Naive B cell (primary cell): ENCODE measurements at regions not wholly inside any gene's neighbourhood (a gene's known extent, or its start where the extent isn't known, plus 50 kb on each side); places are given as distances from the start of the nearest gene placed in this dataset.
"Not testable (repeated sequence)": the region's sequence is repeated elsewhere in the genome, so short reads cannot be mapped to it uniquely, and the experiment has no call there.

Experiments used
- ATAC-seq, 2 donors: fragments of 150-1000 bp; cut with Tn5 transposase; 2 replicates each; pipeline ENCODE4 v1.10.0; 2021; ENCODE audit warnings: low read depth in 2 of 2, mild to moderate bottlenecking in 2 of 2, moderate library complexity in 2 of 2
- DNase-seq: peaks from one replicate; pipeline ENCODE4 v3.0.0; 2022
- H3K27ac Mint-ChIP-seq, 6 donors: one replicate each; pipeline ENCODE4 v1.8.0; 2020 to 2022; ENCODE audit warnings: mild to moderate bottlenecking in 6 of 6, mixed read lengths in 6 of 6, moderate library complexity in 5 of 6, inconsistent platforms in 2 of 6
- H3K27me3 Mint-ChIP-seq, 3 donors: one replicate each; pipeline ENCODE4 v1.8.0; 2021 to 2022; ENCODE audit warnings: mixed read lengths in 3 of 3, mild to moderate bottlenecking in 1 of 3
- H3K36me3 Mint-ChIP-seq, 2 donors: one replicate each; pipeline ENCODE4 v1.8.0; 2020 to 2022; ENCODE audit warnings: mixed read lengths in 2 of 2, inconsistent platforms in 1 of 2, mild to moderate bottlenecking in 1 of 2
- H3K4me1 Mint-ChIP-seq, 3 donors: one replicate each; pipeline ENCODE4 v1.8.0; 2020 to 2022; ENCODE audit warnings: mixed read lengths in 3 of 3, inconsistent platforms in 1 of 3, mild to moderate bottlenecking in 1 of 3, moderate library complexity in 1 of 3
- H3K4me3 Mint-ChIP-seq, 8 donors: one replicate each; pipeline ENCODE4 v1.8.0; 2020 to 2022; ENCODE audit warnings: mild to moderate bottlenecking in 8 of 8, mixed read lengths in 8 of 8, moderate library complexity in 8 of 8, inconsistent platforms in 2 of 8
- H3K9me3 Mint-ChIP-seq, 7 donors: one replicate each; pipeline ENCODE4 v1.8.0; 2020 to 2022; ENCODE audit warnings: mixed read lengths in 7 of 7, mild to moderate bottlenecking in 5 of 7, inconsistent platforms in 2 of 7, moderate library complexity in 1 of 7

- Mint-ChIP-seq H3K27me3 (no peaks in the 10 kb centered on the region), H3K9me3 (no peaks in the 10 kb centered on the region), H3K27ac (no peak overlapping the region), H3K36me3 (no peaks in the 10 kb centered on the region), H3K4me3 (no peak overlapping the region), H3K4me1 (no peaks in the 10 kb centered on the region)
- no peak for ATAC-seq
- DNase-seq, result no peak
These were observed 171.2 kb upstream of the MPDZ start for GRCh38 chr9:13450723-13451122.

GRCh38 chr9:13448482-13448881 lies 169.0 kb upstream of the MPDZ start:
- DNase-seq (no peak), ATAC-seq (no peak)
- Mint-ChIP-seq H3K4me1 (no peaks in the 10 kb centered on the region), H3K27me3 (no peaks in the 10 kb centered on the region), H3K9me3 (peaks cover 0 to 2% (median 0%) of the 10 kb centered on the region in 7 donors), H3K27ac (no peak overlapping the region), H3K36me3 (no peaks in the 10 kb centered on the region), H3K4me3 (no peak overlapping the region)

- no peaks in the 10 kb centered on the region for H3K36me3 Mint-ChIP-seq
- H3K27ac Mint-ChIP-seq, result no peak overlapping the region
- no peak for ATAC-seq
- H3K27me3 Mint-ChIP-seq, result no peaks in the 10 kb centered on the region
- H3K4me1 Mint-ChIP-seq, result no peaks in the 10 kb centered on the region
- peaks cover 0 to 2% (median 0%) of the 10 kb centered on the region in 7 donors for H3K9me3 Mint-ChIP-seq
- H3K4me3 Mint-ChIP-seq, result no peak overlapping the region
- DNase-seq, result no peak
These were observed 168.4 kb upstream of the MPDZ start for GRCh38 chr9:13447843-13448422.

GRCh38 chr9:13446938-13447842 lies 167.7 kb upstream of the MPDZ start:
- H3K36me3 Mint-ChIP-seq, result no peaks in the 10 kb centered on the region
- H3K27ac Mint-ChIP-seq, result no peak overlapping the region
- no peak for DNase-seq
- peaks cover 0 to 2% (median 0%) of the 10 kb centered on the region in 7 donors for H3K9me3 Mint-ChIP-seq
- H3K4me3 Mint-ChIP-seq, result no peak overlapping the region
- ATAC-seq, result no peak
- H3K4me1 Mint-ChIP-seq, result no peaks in the 10 kb centered on the region
- H3K27me3 Mint-ChIP-seq, result no peaks in the 10 kb centered on the region

GRCh38 chr9:13446286-13446937 lies 166.9 kb upstream of the MPDZ start:
- Mint-ChIP-seq H3K4me3 (no peak overlapping the region), H3K36me3 (no peaks in the 10 kb centered on the region), H3K27me3 (no peaks in the 10 kb centered on the region), H3K27ac (no peak overlapping the region), H3K9me3 (peaks cover 0 to 2% (median 0%) of the 10 kb centered on the region in 7 donors), H3K4me1 (no peaks in the 10 kb centered on the region)
- no peak for DNase-seq
- no peak for ATAC-seq

GRCh38 chr9:13445103-13445500 lies 165.6 kb upstream of the MPDZ start:
- ATAC-seq (no peak), DNase-seq (no peak)
- no peak overlapping the region for H3K4me3 Mint-ChIP-seq
- peaks cover 0 to 2% (median 0%) of the 10 kb centered on the region in 7 donors for H3K9me3 Mint-ChIP-seq
- no peaks in the 10 kb centered on the region for H3K36me3 Mint-ChIP-seq
- no peaks in the 10 kb centered on the region for H3K27me3 Mint-ChIP-seq
- no peaks in the 10 kb centered on the region for H3K4me1 Mint-ChIP-seq
- no peak overlapping the region for H3K27ac Mint-ChIP-seq

- H3K36me3 Mint-ChIP-seq, result no peaks in the 10 kb centered on the region
- DNase-seq (no peak), ATAC-seq (no peak)
- no peak overlapping the region for H3K27ac Mint-ChIP-seq
- peaks cover 0 to 2% (median 0%) of the 10 kb centered on the region in 7 donors for H3K9me3 Mint-ChIP-seq
- no peak overlapping the region for H3K4me3 Mint-ChIP-seq
- H3K4me1 Mint-ChIP-seq, result no peaks in the 10 kb centered on the region
- no peaks in the 10 kb centered on the region for H3K27me3 Mint-ChIP-seq
These were observed 165.0 kb upstream of the MPDZ start for GRCh38 chr9:13444245-13445102.

GRCh38 chr9:13443346-13444244 lies 164.1 kb upstream of the MPDZ start:
- ATAC-seq, result no peak
- Mint-ChIP-seq H3K36me3 (no peaks in the 10 kb centered on the region), H3K4me1 (no peaks in the 10 kb centered on the region), H3K4me3 (no peak overlapping the region), H3K9me3 (peaks cover 0 to 2% (median 0%) of the 10 kb centered on the region in 7 donors), H3K27ac (no peak overlapping the region), H3K27me3 (no peaks in the 10 kb centered on the region)
- DNase-seq, result no peak

- Mint-ChIP-seq H3K27ac (peak overlapping the region in 1 of 6 donors; percentile 41), H3K4me3 (no peak overlapping the region), H3K4me1 (no peaks in the 10 kb centered on the region), H3K27me3 (no peaks in the 10 kb centered on the region), H3K36me3 (no peaks in the 10 kb centered on the region), H3K9me3 (peaks cover 0 to 2% (median 0%) of the 10 kb centered on the region in 7 donors)
- DNase-seq (no peak), ATAC-seq (no peak)
These were observed 160.4 kb upstream of the MPDZ start for GRCh38 chr9:13439685-13440476.

- no peak for DNase-seq
- H3K4me1 Mint-ChIP-seq, result no peaks in the 10 kb centered on the region
- no peak overlapping the region for H3K4me3 Mint-ChIP-seq
- no peaks in the 10 kb centered on the region for H3K9me3 Mint-ChIP-seq
- no peaks in the 10 kb centered on the region for H3K36me3 Mint-ChIP-seq
- ATAC-seq, result no peak
- H3K27me3 Mint-ChIP-seq, result no peaks in the 10 kb centered on the region
- no peak overlapping the region for H3K27ac Mint-ChIP-seq
These were observed 158.4 kb upstream of the MPDZ start for GRCh38 chr9:13437866-13438265.

GRCh38 chr9:13436591-13436990 lies 157.1 kb upstream of the MPDZ start:
- Mint-ChIP-seq H3K9me3 (no peaks in the 10 kb centered on the region), H3K4me1 (no peaks in the 10 kb centered on the region), H3K27ac (no peak overlapping the region), H3K4me3 (no peak overlapping the region), H3K27me3 (no peaks in the 10 kb centered on the region), H3K36me3 (no peaks in the 10 kb centered on the region)
- ATAC-seq (no peak), DNase-seq (no peak)

GRCh38 chr9:13433453-13433852 lies 154.0 kb upstream of the MPDZ start:
- H3K27ac Mint-ChIP-seq, result not testable (repeated sequence)

More at GRCh38 chr9:13433453-13433852, 154.0 kb upstream of the MPDZ start:
- DNase-seq, H3K4me3 Mint-ChIP-seq, ATAC-seq, H3K27me3 Mint-ChIP-seq, H3K4me1 Mint-ChIP-seq, H3K9me3 Mint-ChIP-seq, H3K36me3 Mint-ChIP-seq: not testable (repeated sequence)
